Activated T-cell treated with anti-CD3 and anti-CD28 coated beads, Interleukin-2, amount 50 U/mL, for 24 hours (primary cell): ENCODE measurements at regions not wholly inside any gene's neighbourhood (a gene's known extent, or its start where the extent isn't known, plus 50 kb on each side); places are given as distances from the start of the nearest gene placed in this dataset.
"Not testable (repeated sequence)": the region's sequence is repeated elsewhere in the genome, so short reads cannot be mapped to it uniquely, and the experiment has no call there.

ENCODE experiments used
- DNase-seq: peaks from one replicate; pipeline ENCODE4 v3.0.0-alpha.2; 2020
- H3K27ac Mint-ChIP-seq: 2 replicates; pipeline ENCODE4 v1.8.0; 2020; ENCODE audit warnings: mild to moderate bottlenecking, mixed read lengths
- H3K27me3 Mint-ChIP-seq: 2 replicates; pipeline ENCODE4 v1.8.0; 2020; ENCODE audit warnings: mixed read lengths
- H3K36me3 Mint-ChIP-seq: 2 replicates; pipeline ENCODE4 v1.8.0; 2020; ENCODE audit warnings: low read depth, mixed read lengths
- H3K4me1 Mint-ChIP-seq: 2 replicates; pipeline ENCODE4 v1.8.0; 2020; ENCODE audit warnings: low read depth, mixed read lengths
- H3K4me3 Mint-ChIP-seq: 2 replicates; pipeline ENCODE4 v1.8.0; 2020; ENCODE audit warnings: mild to moderate bottlenecking, moderate library complexity, mixed read lengths
- H3K9me3 Mint-ChIP-seq: 2 replicates; pipeline ENCODE4 v1.8.0; 2020; ENCODE audit warnings: mixed read lengths

DNA sequence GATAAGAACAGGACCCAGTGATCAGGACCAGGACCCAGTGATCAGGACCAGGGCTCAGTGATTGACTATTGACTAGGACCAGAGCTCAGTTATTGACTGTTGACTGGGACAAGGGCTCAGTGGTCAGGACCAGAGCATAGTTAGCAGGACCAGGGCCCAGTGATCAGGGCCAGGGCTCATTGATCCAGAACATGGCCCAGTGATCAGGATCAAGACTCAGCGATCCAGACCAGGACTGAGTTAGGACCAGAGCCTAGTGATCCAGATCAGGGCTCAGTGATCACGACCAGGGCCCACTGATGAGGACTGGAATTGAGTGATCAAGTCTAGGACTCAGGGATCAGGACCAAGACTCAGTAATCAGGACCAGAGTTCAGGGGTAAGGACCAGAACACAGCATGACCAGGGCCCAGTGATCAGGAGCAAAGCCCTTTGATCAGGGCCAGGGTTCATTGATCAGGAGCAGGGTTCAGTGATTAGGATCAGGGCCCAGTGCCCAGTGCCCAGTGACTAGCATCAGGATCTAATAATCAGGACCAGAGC, 176.0 kb downstream of the TMEM121 start:
- H3K4me1 Mint-ChIP-seq = peaks cover 4% of the 10 kb centered on the region
- H3K27me3 Mint-ChIP-seq = no peaks in the 10 kb centered on the region
- H3K4me3 Mint-ChIP-seq = no peak overlapping the region
- no peaks in the 10 kb centered on the region for H3K36me3 Mint-ChIP-seq
- no peaks in the 10 kb centered on the region for H3K9me3 Mint-ChIP-seq
- H3K27ac Mint-ChIP-seq = no peak overlapping the region
- DNase-seq = peak; percentile 9

DNA sequence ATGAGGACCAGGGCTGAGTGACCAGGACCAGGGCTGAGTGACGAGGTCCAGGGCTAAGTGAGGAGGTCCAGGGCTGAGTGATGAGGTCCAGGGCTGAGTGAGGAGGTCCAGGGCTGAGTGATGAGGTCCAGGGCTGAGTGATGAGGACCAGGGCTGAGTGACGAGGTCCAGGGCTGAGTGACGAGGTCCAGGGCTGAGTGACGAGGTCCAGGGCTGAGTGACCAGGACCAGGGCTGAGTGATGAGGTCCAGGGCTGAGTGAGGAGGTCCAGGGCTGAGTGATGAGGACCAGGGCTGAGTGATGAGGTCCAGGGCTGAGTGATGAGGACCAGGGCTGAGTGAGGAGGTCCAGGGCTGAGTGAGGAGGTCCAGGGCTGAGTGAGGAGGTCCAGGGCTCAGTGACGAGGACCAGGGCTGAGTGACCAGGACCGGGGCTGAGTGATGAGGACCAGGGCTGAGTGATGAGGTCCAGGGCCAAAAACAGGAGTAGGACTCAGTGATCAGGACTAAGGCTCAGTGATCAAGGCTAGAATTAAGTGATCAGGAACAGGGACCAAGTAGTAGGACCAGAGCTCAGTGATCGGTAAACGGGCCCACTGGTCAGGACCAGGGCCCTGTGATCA, 176.8 kb downstream of the TMEM121 start:
- H3K27ac Mint-ChIP-seq, H3K36me3 Mint-ChIP-seq, H3K4me3 Mint-ChIP-seq, DNase-seq, H3K9me3 Mint-ChIP-seq, H3K4me1 Mint-ChIP-seq, H3K27me3 Mint-ChIP-seq: not testable (repeated sequence)

DNA sequence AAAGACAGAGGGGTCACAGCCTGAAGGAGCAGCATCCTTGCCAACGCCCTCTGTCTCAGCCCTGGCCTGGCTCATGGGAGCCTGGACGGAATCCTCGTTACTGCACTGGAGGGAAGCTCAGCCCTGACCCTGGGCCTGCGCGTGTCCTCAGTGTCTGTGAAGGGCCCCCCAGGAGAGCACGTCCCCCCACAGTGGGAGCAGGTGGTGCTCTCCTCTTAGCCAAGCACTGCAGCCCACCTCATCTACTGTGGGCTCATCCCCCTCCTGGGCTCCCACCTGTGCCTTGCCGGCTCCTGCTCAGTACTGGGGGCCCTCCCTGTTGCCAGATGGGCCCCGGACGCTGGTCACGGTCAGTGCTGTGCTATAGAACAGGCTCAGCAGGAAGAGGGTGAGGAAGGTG, 177.7 kb downstream of the TMEM121 start:
- not testable (repeated sequence) for H3K4me1 Mint-ChIP-seq, H3K36me3 Mint-ChIP-seq, H3K4me3 Mint-ChIP-seq, H3K27ac Mint-ChIP-seq, H3K27me3 Mint-ChIP-seq, DNase-seq, H3K9me3 Mint-ChIP-seq

DNA sequence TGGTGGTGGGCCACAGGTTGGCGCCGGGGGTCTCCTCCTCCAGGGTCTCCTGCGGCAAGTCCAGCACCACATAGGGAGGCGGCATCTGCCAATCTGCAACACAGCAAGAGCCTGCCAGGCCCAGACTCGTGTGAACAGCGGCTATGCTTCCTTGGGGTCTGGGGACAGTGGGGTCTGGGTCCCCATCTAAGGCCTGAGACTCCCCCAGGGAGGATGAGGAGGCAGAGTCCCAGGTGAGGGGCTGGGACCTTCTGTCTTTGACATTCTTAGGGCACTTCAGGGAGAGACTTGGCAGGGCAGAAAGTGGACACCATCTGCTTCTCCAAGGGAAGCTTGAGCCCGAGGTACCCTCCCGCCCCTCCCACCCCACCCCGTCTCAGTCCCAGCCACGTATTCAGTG, 178.1 kb downstream of the TMEM121 start:
- not testable (repeated sequence) for H3K27me3 Mint-ChIP-seq, H3K4me3 Mint-ChIP-seq, H3K36me3 Mint-ChIP-seq, H3K4me1 Mint-ChIP-seq, H3K27ac Mint-ChIP-seq, H3K9me3 Mint-ChIP-seq
- peak; percentile 22 for DNase-seq

DNA sequence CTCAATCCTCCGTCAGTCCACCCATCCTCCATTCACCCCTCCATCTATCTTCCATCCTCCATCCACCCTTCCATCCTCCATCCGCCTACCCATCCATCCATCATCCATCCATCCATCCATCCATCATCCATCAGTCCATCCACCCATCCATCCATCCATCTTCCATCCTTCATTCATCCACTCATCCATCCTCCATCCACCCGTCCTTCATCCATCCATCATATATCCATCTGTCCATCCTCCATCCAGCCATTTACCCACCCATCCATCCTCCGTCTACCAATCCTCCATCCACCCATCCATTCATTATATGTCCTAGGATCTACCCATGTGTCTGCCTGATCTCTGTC, 179.1 kb downstream of the TMEM121 start:
- H3K9me3 Mint-ChIP-seq, H3K27me3 Mint-ChIP-seq, H3K4me1 Mint-ChIP-seq, H3K36me3 Mint-ChIP-seq, DNase-seq, H3K27ac Mint-ChIP-seq, H3K4me3 Mint-ChIP-seq: not testable (repeated sequence)

DNA sequence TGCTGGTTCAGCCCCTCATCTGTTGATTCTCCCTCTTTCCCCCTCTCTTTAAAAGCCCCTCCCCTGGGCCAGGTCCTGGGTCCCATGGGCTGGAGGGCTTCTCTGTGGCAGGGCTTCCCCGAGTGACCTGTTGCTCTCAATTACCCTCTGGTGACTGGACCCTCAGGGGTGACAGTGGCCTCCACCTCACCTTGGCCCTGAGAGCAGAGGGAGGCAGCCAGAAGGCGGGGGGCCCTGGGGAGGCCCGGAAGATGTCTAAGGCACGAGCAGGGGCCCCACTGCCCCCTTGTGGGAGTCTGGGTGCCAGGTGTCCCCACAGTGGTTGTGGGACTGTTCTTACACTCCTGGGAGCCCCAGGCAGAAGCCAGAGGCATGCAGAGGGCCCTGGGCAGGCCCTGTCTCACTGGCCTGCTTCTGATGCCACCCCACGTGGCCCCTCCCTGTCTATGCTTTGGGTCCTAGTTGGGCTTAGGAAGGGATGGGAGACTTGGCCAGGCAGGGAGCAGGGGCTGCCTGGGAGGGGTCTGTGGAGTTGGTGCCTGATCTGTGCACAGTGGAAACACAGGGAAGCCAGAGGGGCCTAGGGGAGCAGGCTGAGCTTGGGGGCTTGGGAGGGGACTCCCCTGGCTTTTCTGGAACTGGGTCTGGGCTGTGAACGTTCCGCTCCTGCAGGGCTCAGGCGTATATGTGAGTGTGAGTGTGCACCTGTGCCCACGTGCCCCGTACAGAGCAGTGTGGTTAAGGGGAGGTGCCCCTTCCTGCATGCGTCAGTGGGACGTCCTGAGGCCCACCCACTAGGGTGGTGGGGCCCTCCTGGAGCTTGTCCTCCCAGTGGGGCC, 179.7 kb downstream of the TMEM121 start:
- not testable (repeated sequence) for H3K4me1 Mint-ChIP-seq, H3K27me3 Mint-ChIP-seq

DNA sequence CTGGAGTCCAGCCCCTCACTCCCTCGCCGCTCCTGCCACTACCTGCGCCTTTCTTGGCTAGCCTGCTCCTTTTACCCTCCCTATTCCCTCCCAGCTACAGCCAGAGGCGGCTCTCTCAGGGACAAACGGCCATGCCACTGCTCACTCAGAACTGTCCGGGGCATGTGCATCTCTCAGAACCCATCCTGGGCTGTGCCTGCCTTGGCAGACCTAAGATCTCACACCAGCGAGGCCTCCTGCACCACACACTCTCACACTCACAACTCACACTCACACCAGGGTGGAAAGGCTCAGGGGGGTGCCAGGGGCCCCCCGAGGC, 180.3 kb downstream of the TMEM121 start:
- not testable (repeated sequence) for H3K4me1 Mint-ChIP-seq, H3K36me3 Mint-ChIP-seq, DNase-seq, H3K27ac Mint-ChIP-seq, H3K9me3 Mint-ChIP-seq, H3K27me3 Mint-ChIP-seq, H3K4me3 Mint-ChIP-seq

More for the DNA sequence above, 179.7 kb downstream of the TMEM121 start:
- H3K27ac Mint-ChIP-seq, H3K36me3 Mint-ChIP-seq, H3K9me3 Mint-ChIP-seq, H3K4me3 Mint-ChIP-seq: not testable (repeated sequence)
- peak; percentile 28 for DNase-seq

DNA sequence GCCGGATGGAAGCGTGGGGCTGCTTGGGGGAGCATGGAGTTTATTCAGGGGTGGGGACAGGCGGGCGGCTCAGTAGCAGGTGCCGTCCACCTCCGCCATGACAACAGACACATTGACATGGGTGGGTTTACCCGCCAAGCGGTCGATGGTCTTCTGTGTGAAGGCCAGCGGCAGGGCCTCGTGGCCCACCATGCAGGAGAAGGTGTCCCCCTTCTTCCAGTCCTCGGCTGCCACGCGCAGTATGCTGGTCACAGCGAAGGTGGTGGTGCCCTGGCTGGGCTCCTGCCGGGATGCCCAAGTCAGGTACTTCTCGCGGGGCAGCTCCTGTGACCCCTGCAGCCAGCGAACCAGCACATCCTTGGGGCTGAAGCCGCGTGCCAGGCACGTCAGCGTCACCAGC, 180.7 kb downstream of the TMEM121 start:
- not testable (repeated sequence) for H3K36me3 Mint-ChIP-seq, H3K27me3 Mint-ChIP-seq, H3K4me1 Mint-ChIP-seq, H3K4me3 Mint-ChIP-seq, H3K9me3 Mint-ChIP-seq, H3K27ac Mint-ChIP-seq
- peak; percentile 22 for DNase-seq

DNA sequence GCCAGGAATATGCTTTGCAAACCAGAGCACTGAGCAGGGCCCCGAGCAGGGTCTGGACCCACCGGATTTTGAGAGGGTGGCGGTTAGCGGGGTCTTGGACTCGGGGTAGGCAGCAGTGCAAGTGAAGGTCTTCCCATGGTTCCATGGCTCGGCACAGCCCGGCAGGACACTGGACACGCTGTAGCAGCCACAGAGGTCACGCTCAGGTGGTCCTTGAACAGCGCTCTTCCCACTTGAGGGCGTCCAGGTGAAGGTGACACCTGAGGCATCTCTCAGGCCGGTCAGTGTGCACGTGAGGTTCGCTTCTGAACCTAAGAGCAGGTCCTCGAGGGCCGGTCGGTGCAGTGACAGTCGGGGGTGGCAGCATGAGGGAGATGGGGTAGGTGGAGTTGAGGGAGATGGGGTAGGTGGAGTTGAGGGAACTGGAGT, 181.4 kb downstream of the TMEM121 start:
- not testable (repeated sequence) for H3K27me3 Mint-ChIP-seq, H3K27ac Mint-ChIP-seq, H3K9me3 Mint-ChIP-seq, H3K36me3 Mint-ChIP-seq, H3K4me3 Mint-ChIP-seq, H3K4me1 Mint-ChIP-seq
- peak; percentile 11 for DNase-seq

DNA sequence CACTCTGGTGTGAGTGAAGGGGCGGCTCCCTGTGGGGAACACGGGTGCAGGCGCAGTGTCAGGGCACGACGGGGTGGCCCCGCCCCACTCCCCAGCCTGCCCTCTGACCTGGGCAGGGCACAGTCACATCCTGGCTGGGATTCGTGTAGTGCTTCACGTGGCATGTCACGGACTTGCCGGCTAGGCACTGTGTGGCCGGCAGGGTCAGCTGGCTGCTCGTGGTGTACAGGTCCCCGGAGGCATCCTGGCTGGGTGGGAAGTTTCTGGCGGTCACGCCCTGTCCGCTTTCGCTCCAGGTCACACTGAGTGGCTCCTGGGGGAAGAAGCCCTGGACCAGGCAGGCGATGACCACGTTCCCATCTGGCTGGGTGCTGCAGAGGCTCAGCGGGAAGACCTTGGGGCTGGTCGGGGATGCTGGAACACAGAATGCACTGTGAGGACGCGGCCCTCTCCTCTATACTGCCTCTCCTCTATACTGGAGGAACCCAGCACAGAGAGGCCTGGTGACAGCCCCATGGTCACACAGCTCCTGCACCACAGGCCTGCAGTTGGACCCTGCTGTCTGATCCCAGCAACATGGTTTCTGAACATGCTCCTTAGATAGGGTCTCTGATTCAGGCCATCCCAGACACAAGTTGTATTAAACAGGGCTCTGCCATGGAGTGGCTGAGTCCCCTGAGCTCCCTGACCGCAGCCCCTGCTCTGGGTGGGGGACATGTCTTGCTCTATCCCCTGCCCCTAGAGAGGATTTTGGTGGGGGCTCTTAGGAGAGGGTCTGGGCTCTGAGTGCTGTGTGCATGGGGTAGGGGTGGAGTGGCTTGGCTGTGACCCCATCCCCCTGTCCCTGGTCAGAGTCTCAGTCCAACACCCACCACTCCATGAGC, 182.1 kb downstream of the TMEM121 start:
- H3K27me3 Mint-ChIP-seq, H3K27ac Mint-ChIP-seq, H3K4me3 Mint-ChIP-seq, H3K36me3 Mint-ChIP-seq, H3K9me3 Mint-ChIP-seq, H3K4me1 Mint-ChIP-seq: not testable (repeated sequence)
- peak; percentile 6 for DNase-seq

DNA sequence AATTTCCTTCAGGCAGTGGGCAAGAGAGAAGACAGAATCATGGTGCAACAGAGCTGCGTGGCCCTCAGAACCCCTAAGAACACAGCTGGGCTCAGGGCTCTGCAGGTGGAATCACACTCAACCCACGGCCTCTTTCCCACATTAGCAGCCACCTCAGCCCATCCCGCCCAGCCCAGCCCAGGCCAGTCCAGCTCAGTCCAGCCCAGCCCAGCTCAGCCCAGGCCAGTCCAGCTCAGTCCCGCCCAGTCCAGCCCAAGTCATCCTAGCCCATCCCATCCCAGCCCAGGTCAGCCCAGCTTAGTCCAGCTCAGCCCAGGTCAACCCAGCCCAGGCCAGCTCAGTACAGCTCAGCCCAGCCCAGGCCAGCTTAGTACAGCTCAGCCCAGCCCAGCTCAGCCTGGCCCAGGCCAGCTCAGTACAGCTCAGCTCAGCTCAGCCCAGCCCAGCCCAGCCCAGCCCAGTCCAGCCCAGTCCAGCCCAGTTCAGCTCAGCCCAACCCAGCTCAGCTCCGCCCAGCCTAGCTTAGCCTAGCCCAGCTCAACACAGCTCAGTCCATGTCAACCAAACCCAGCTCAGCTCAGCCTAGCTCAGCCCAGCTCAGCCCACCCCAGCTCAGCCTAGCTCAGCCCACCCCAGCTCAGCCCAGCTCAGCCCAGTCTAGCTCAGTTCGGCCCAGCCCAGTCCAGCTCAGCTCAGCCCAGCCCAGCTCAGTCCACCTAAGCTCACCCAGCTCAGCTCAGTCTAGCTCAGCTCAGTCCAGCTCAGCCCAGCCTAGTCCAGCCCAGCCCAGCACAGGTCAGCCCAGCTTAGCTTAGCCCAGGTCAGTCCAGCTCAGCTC, 183.1 kb downstream of the TMEM121 start:
- H3K27me3 Mint-ChIP-seq = no peaks in the 10 kb centered on the region
- no peak overlapping the region for H3K27ac Mint-ChIP-seq
- DNase-seq = no peak
- no peak overlapping the region for H3K4me3 Mint-ChIP-seq
- H3K9me3 Mint-ChIP-seq = no peaks in the 10 kb centered on the region
- no peaks in the 10 kb centered on the region for H3K4me1 Mint-ChIP-seq
- no peaks in the 10 kb centered on the region for H3K36me3 Mint-ChIP-seq

DNA sequence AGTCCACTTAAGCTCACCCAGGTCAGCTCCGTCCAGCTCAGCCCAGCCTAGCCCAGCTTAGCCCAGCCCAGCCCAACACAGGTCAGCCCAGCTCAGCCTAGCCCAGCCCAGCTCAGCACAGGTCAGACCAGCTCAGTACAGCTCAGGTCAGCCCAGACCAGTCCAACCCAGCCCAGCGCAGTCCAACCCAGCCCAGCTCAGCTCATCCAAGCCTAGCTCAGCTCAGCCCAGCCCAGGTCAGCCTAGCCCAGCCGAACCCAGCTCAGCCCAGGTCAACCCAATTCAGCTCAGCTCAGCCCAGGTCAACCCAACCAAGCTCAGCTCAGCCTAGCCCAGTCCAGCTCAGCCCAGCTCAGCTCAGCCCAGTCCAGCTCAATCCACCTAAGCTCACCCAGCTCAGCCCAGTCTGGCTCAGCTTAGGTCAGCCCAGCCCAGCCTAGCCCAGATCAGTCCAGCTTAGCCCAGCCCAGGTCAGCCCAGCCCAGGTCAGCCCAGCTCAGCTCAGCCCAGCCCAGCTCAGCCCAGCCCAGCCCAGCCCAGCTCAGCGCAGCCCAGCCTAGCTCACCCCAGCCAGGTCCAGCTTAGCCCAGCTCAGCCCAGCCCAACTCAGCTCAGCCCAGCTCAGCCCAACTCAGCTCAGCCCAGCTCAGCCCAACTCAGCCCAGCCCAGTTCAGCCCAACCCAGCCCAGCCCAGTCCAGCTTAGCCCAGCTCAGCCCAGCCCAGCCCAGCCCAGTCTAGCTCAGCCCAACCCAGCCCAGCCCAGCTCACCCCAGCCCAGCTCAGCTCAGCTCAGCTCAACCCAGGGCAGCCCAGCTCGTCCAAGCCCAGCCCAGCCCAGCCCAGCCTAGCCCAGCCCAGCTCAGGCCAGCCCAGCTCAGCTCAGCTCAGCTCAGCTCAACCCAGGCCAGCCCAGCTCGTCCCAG, 184.0 kb downstream of the TMEM121 start:
- no peak overlapping the region for H3K4me3 Mint-ChIP-seq
- no peaks in the 10 kb centered on the region for H3K36me3 Mint-ChIP-seq
- H3K4me1 Mint-ChIP-seq = no peaks in the 10 kb centered on the region
- H3K27ac Mint-ChIP-seq = no peak overlapping the region
- H3K9me3 Mint-ChIP-seq = no peaks in the 10 kb centered on the region
- DNase-seq = peak; percentile 22
- H3K27me3 Mint-ChIP-seq = no peaks in the 10 kb centered on the region

DNA sequence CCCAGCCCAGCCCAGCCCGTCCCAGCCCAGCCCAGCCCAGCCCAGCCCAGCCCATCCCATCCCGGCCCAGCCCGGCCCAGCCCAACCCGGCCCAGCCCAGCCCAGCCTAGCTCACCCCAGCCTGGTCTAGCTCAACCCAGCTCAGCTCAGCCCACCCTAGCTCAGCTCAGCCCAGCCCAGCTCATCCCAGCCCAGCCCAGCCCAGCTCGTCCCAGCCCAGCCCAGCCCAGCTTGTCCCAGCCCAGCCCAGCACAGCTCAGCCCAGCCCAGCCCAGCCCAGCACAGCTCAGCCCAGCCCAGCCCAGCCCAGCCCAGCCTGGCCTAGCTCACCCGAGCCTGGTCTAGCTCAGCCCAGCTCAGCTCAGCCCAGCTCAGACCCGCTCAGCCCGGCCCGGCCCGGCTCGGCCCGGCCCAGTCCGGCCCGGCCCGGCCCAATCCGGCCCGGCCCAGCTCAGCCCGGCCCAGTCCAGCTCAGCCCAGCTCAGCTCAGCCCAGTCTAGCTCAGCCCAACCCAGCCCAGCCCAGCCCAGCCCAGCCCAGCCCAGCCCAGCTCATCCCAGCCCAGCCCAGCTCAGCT, 184.7 kb downstream of the TMEM121 start:
- Mint-ChIP-seq H3K9me3 (no peaks in the 10 kb centered on the region), H3K27me3 (no peaks in the 10 kb centered on the region), H3K36me3 (no peaks in the 10 kb centered on the region), H3K4me3 (no peak overlapping the region), H3K4me1 (no peaks in the 10 kb centered on the region), H3K27ac (no peak overlapping the region)
- peak; percentile 6 for DNase-seq
